ENCODE measurements at regions not wholly inside any gene's neighbourhood (a gene's known extent, or its start where the extent isn't known, plus 50 kb on each side); places are given as distances from the start of the nearest gene placed in this dataset.

DNA sequence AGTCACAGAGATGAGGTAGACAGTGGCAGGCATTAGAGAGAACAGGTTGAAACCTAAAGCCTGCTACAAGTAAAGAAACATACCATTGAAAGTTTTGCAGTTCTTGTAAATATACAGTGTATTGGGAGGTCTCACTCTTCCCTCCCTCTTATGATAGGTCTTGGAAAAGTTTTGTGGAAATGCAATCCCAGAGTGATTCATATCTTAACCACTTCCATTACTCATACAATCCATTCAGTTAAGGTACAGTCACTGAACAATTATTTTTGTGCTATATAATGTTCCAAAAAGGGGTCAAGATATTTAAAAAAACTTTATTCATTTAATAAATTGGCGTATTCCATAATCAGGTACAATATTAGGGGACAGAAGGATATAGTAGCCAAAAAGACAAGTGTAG lies 737.7 kb upstream of the ALCAM start:
- Histone ChIP-seq H3K9ac (ENCODE audit: low read length) (no peak overlapping the region), H3K36me3 (ENCODE audit: control insufficient read depth, insufficient read depth, low read length) (no peaks in the 10 kb centered on the region), H3K4me3 (ENCODE audit: low read length) (no peak overlapping the region), H3K27ac (ENCODE audit: low read depth, low read length) (no peak overlapping the region), H3K4me1 (ENCODE audit: control insufficient read depth, insufficient read depth, low read length) (no peaks in the 10 kb centered on the region), H3K27me3 (ENCODE audit: control insufficient read depth, insufficient read depth, low read length) (no peaks in the 10 kb centered on the region)

- Histone ChIP-seq H3K4me1 (ENCODE audit: control insufficient read depth, insufficient read depth, low read length) (no peaks in the 10 kb centered on the region), H3K27me3 (ENCODE audit: control insufficient read depth, insufficient read depth, low read length) (no peaks in the 10 kb centered on the region), H3K4me3 (ENCODE audit: low read length) (no peak overlapping the region), H3K27ac (ENCODE audit: low read depth, low read length) (no peak overlapping the region), H3K36me3 (ENCODE audit: control insufficient read depth, insufficient read depth, low read length) (no peaks in the 10 kb centered on the region), H3K9ac (ENCODE audit: low read length) (no peak overlapping the region)
Measured at GRCh38 chr3:104631254-104631653, 735.5 kb upstream of the ALCAM start.

- no peaks in the 10 kb centered on the region for H3K36me3 ChIP-seq (ENCODE audit: control insufficient read depth, insufficient read depth, low read length)
- no peaks in the 10 kb centered on the region for H3K4me1 ChIP-seq (ENCODE audit: control insufficient read depth, insufficient read depth, low read length)
- no peaks in the 10 kb centered on the region for H3K27me3 ChIP-seq (ENCODE audit: control insufficient read depth, insufficient read depth, low read length)
- H3K9ac ChIP-seq (ENCODE audit: low read length) = no peak overlapping the region
- no peak overlapping the region for H3K27ac ChIP-seq (ENCODE audit: low read depth, low read length)
- H3K4me3 ChIP-seq (ENCODE audit: low read length) = no peak overlapping the region
Measured at GRCh38 chr3:104632521-104632920, 734.2 kb upstream of the ALCAM start.

GRCh38 chr3:104632947-104633346 lies 733.8 kb upstream of the ALCAM start:
- H3K36me3 ChIP-seq (ENCODE audit: control insufficient read depth, insufficient read depth, low read length) = no peaks in the 10 kb centered on the region
- H3K4me1 ChIP-seq (ENCODE audit: control insufficient read depth, insufficient read depth, low read length) = no peaks in the 10 kb centered on the region
- H3K4me3 ChIP-seq (ENCODE audit: low read length) = no peak overlapping the region
- H3K27ac ChIP-seq (ENCODE audit: low read depth, low read length) = no peak overlapping the region
- H3K9ac ChIP-seq (ENCODE audit: low read length) = no peak overlapping the region
- no peaks in the 10 kb centered on the region for H3K27me3 ChIP-seq (ENCODE audit: control insufficient read depth, insufficient read depth, low read length)

- H3K27ac ChIP-seq (ENCODE audit: low read depth, low read length) = no peak overlapping the region
- H3K36me3 ChIP-seq (ENCODE audit: control insufficient read depth, insufficient read depth, low read length) = no peaks in the 10 kb centered on the region
- H3K9ac ChIP-seq (ENCODE audit: low read length) = no peak overlapping the region
- H3K27me3 ChIP-seq (ENCODE audit: control insufficient read depth, insufficient read depth, low read length) = no peaks in the 10 kb centered on the region
- H3K4me1 ChIP-seq (ENCODE audit: control insufficient read depth, insufficient read depth, low read length) = no peaks in the 10 kb centered on the region
- no peak overlapping the region for H3K4me3 ChIP-seq (ENCODE audit: low read length)
Measured at GRCh38 chr3:104635872-104636580, 730.7 kb upstream of the ALCAM start.

DNA sequence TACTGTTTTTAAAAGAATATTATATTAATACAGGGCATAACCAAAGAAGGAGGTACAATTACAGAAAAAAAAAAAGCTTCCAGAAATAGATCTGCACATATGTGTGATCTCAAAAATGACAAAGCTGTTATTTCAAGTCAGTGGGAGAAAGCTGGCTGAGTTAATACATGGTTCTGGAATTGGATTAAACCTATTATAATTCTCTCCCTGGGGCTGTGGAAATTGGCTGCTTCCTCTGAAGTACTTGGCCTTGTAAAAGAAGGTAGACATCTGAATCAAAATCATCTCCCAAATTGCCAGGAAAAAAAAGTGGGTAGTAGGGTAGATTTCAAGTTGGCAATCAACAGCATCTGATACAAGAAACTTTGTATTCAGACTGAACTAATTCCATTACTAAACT lies 723.9 kb upstream of the ALCAM start:
- Histone ChIP-seq H3K4me3 (ENCODE audit: low read length) (no peak overlapping the region), H3K36me3 (ENCODE audit: control insufficient read depth, insufficient read depth, low read length) (no peaks in the 10 kb centered on the region), H3K9ac (ENCODE audit: low read length) (no peak overlapping the region), H3K4me1 (ENCODE audit: control insufficient read depth, insufficient read depth, low read length) (no peaks in the 10 kb centered on the region), H3K27ac (ENCODE audit: low read depth, low read length) (no peak overlapping the region), H3K27me3 (ENCODE audit: control insufficient read depth, insufficient read depth, low read length) (no peaks in the 10 kb centered on the region)

DNA sequence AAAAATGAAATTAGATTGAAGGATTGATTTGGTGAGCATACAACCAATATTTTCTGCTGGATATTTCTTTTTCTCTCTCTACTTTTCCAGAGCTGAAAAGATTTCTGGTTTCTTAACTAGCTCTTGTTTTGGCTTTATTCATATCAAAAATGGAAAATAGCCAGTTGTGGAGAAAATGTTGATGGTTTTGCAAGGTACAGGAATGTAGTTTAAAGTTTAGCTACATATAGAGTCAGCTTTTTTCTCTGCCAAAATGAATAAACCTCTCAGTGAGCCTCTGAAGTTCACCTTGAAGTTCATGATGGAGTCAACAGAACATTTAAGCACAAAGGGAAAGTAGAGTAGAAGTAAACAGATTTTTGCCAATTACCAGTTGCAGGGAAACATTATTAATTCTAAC lies 720.5 kb upstream of the ALCAM start:
- Histone ChIP-seq H3K4me1 (ENCODE audit: control insufficient read depth, insufficient read depth, low read length) (no peaks in the 10 kb centered on the region), H3K27ac (ENCODE audit: low read depth, low read length) (no peak overlapping the region), H3K27me3 (ENCODE audit: control insufficient read depth, insufficient read depth, low read length) (no peaks in the 10 kb centered on the region), H3K9ac (ENCODE audit: low read length) (no peak overlapping the region), H3K4me3 (ENCODE audit: low read length) (no peak overlapping the region), H3K36me3 (ENCODE audit: control insufficient read depth, insufficient read depth, low read length) (no peaks in the 10 kb centered on the region)

- no peaks in the 10 kb centered on the region for H3K36me3 ChIP-seq (ENCODE audit: control insufficient read depth, insufficient read depth, low read length)
- H3K9ac ChIP-seq (ENCODE audit: low read length) = no peak overlapping the region
Measured at GRCh38 chr3:104648823-104649222, 717.9 kb upstream of the ALCAM start.

DNA sequence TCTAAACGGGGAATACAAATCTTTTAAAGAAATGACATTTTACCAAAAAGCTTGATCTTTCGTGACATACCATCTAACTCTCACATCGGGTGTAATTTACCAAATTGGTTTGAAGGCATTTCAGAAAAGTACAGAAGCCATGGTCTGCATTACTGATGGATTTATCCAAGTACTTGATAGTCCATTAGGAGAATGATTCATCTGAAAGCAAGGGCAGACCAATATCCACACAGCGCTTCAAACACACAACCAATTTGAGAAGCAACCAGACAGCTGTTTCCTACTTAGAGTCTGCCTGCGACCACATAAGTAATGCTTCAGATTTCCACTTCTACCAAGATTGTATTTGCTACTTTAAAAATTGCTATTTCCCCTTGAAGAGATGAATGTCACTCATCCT lies 697.6 kb upstream of the ALCAM start:
- no peaks in the 10 kb centered on the region for H3K27me3 ChIP-seq (ENCODE audit: control insufficient read depth, insufficient read depth, low read length)
- no peaks in the 10 kb centered on the region for H3K4me1 ChIP-seq (ENCODE audit: control insufficient read depth, insufficient read depth, low read length)
- H3K4me3 ChIP-seq (ENCODE audit: low read length) = no peak overlapping the region
- H3K27ac ChIP-seq (ENCODE audit: low read depth, low read length) = no peak overlapping the region
- H3K9ac ChIP-seq (ENCODE audit: low read length) = no peak overlapping the region
- H3K36me3 ChIP-seq (ENCODE audit: control insufficient read depth, insufficient read depth, low read length) = no peaks in the 10 kb centered on the region

More at GRCh38 chr3:104648823-104649222, 717.9 kb upstream of the ALCAM start:
- Histone ChIP-seq H3K4me1 (ENCODE audit: control insufficient read depth, insufficient read depth, low read length) (no peaks in the 10 kb centered on the region), H3K4me3 (ENCODE audit: low read length) (no peak overlapping the region), H3K27me3 (ENCODE audit: control insufficient read depth, insufficient read depth, low read length) (no peaks in the 10 kb centered on the region), H3K27ac (ENCODE audit: low read depth, low read length) (no peak overlapping the region)

DNA sequence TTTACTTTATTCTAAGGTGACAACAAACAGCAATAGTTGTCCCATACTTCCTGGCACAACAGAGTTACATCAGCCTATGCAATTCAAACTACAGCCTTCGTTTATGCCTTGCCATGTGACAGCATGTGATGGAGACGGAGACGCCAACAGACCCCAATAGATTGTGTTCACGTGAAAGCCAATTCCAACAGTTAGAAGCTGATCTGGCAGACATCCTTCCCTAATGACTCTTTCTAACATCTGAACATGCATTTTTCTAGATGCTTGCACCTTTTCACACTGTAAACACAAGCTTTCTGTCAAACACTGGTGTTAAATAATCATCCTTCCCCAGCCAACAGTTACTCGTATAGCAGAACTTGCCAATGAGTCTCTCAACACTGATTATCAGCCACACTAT lies 694.4 kb upstream of the ALCAM start:
- H3K4me3 ChIP-seq (ENCODE audit: low read length) = no peak overlapping the region
- H3K27me3 ChIP-seq (ENCODE audit: control insufficient read depth, insufficient read depth, low read length) = no peaks in the 10 kb centered on the region
- no peak overlapping the region for H3K27ac ChIP-seq (ENCODE audit: low read depth, low read length)
- no peaks in the 10 kb centered on the region for H3K4me1 ChIP-seq (ENCODE audit: control insufficient read depth, insufficient read depth, low read length)
- no peak overlapping the region for H3K9ac ChIP-seq (ENCODE audit: low read length)
- H3K36me3 ChIP-seq (ENCODE audit: control insufficient read depth, insufficient read depth, low read length) = no peaks in the 10 kb centered on the region

- H3K36me3 ChIP-seq (ENCODE audit: control insufficient read depth, insufficient read depth, low read length) = no peaks in the 10 kb centered on the region
- H3K4me1 ChIP-seq (ENCODE audit: control insufficient read depth, insufficient read depth, low read length) = no peaks in the 10 kb centered on the region
- H3K4me3 ChIP-seq (ENCODE audit: low read length) = no peak overlapping the region
- H3K27ac ChIP-seq (ENCODE audit: low read depth, low read length) = no peak overlapping the region
- H3K9ac ChIP-seq (ENCODE audit: low read length) = no peak overlapping the region
- no peaks in the 10 kb centered on the region for H3K27me3 ChIP-seq (ENCODE audit: control insufficient read depth, insufficient read depth, low read length)
Measured at GRCh38 chr3:104673981-104674380, 692.7 kb upstream of the ALCAM start.

- no peaks in the 10 kb centered on the region for H3K4me1 ChIP-seq (ENCODE audit: control insufficient read depth, insufficient read depth, low read length)
- H3K9ac ChIP-seq (ENCODE audit: low read length) = no peak overlapping the region
- H3K27me3 ChIP-seq (ENCODE audit: control insufficient read depth, insufficient read depth, low read length) = no peaks in the 10 kb centered on the region
- H3K4me3 ChIP-seq (ENCODE audit: low read length) = no peak overlapping the region
- no peak overlapping the region for H3K27ac ChIP-seq (ENCODE audit: low read depth, low read length)
- no peaks in the 10 kb centered on the region for H3K36me3 ChIP-seq (ENCODE audit: control insufficient read depth, insufficient read depth, low read length)
Measured at GRCh38 chr3:104676241-104676640, 690.5 kb upstream of the ALCAM start.

GRCh38 chr3:104677932-104678331 lies 688.8 kb upstream of the ALCAM start:
- Histone ChIP-seq H3K4me3 (ENCODE audit: low read length) (no peak overlapping the region), H3K9ac (ENCODE audit: low read length) (no peak overlapping the region), H3K27me3 (ENCODE audit: control insufficient read depth, insufficient read depth, low read length) (no peaks in the 10 kb centered on the region), H3K27ac (ENCODE audit: low read depth, low read length) (no peak overlapping the region), H3K4me1 (ENCODE audit: control insufficient read depth, insufficient read depth, low read length) (no peaks in the 10 kb centered on the region), H3K36me3 (ENCODE audit: control insufficient read depth, insufficient read depth, low read length) (no peaks in the 10 kb centered on the region)

All from rectal smooth muscle tissue (tissue), 1 donor.